WTC11 (cell line): ENCODE measurements at regions not wholly inside any gene's neighbourhood (a gene's known extent, or its start where the extent isn't known, plus 50 kb on each side); places are given as distances from the start of the nearest gene placed in this dataset.

Experiments
- ATAC-seq: fragments of 200-7000 bp; cut with Tn5 transposase; 2 replicates; pipeline ENCODE4 v1.10.0; 2021; ENCODE audit warnings: mild to moderate bottlenecking, moderate library complexity
- CTCF ChIA-PET: fragments of 300-600 bp; sonication (Branson Sonifier 250); formaldehyde crosslinking; loops from one replicate; lab custom pipeline; 2021; ENCODE audit warnings: antibody characterized with exemption; lab: Charles Lee
- POLR2A ChIA-PET: fragments of 350-600 bp; sonication (Branson Sonifier 250); formaldehyde crosslinking; loops from one replicate; lab custom pipeline; 2021; ENCODE audit warnings: antibody characterized with exemption; lab: Charles Lee
- DNase-seq: peaks from one replicate; pipeline ENCODE4 v3.0.0; 2021; ENCODE audit warnings: low spot score
- H3K27ac Mint-ChIP-seq: 2 replicates; pipeline ENCODE4 v1.8.0; 2021; ENCODE audit warnings: mixed read lengths
- H3K27me3 Mint-ChIP-seq: 2 replicates; pipeline ENCODE4 v1.8.0; 2021; ENCODE audit warnings: low read depth, mild to moderate bottlenecking, moderate library complexity, mixed read lengths
- H3K36me3 Mint-ChIP-seq: 2 replicates; pipeline ENCODE4 v1.8.0; 2021; ENCODE audit warnings: mixed read lengths
- H3K4me1 Mint-ChIP-seq: 2 replicates; pipeline ENCODE4 v1.8.0; 2022; ENCODE audit warnings: mixed read lengths
- H3K4me3 Mint-ChIP-seq: 2 replicates; pipeline ENCODE4 v1.8.0; 2021; ENCODE audit warnings: mild to moderate bottlenecking, moderate library complexity, mixed read lengths
- H3K9me3 Mint-ChIP-seq: 2 replicates; pipeline ENCODE4 v1.8.0; 2021; ENCODE audit warnings: mixed read lengths
- ESRRA ChIP-seq: sonication (generic); formaldehyde crosslinking; IDR thresholded peaks from 2 replicates; pipeline ENCODE4 v1.8.1; 2022; ENCODE audit warnings: mild to moderate bottlenecking, missing genetic modification reagents, borderline replicate concordance
- FOXK1 ChIP-seq: sonication (generic); formaldehyde crosslinking; IDR thresholded peaks from 2 replicates; pipeline ENCODE4 v1.8.0; 2022; ENCODE audit warnings: mild to moderate bottlenecking, moderate library complexity, missing genetic modification reagents
- GRHL2 ChIP-seq: fragments of 250-450 bp; sonication (Bioruptor Pico); IDR thresholded peaks from 2 replicates; pipeline ENCODE4 v1.8.0; 2022; ENCODE audit warnings: mild to moderate bottlenecking, moderate library complexity; ENCODE audit not compliant: insufficient replicate concordance, severe bottlenecking
- HMGA2 ChIP-seq: fragments of 250-450 bp; sonication (Bioruptor Pico); IDR thresholded peaks from 2 replicates; pipeline ENCODE4 v1.4.0; 2021; ENCODE audit warnings: mild to moderate bottlenecking, moderate library complexity
- JUN ChIP-seq: sonication (generic); formaldehyde crosslinking; IDR thresholded peaks from 2 replicates; pipeline ENCODE4 v1.8.0; 2023; ENCODE audit warnings: mild to moderate bottlenecking, missing genetic modification reagents
- MXD4 ChIP-seq: fragments of 250-450 bp; sonication (Bioruptor Pico); IDR thresholded peaks from 2 replicates; pipeline ENCODE4 v1.8.0; 2021; ENCODE audit warnings: mild to moderate bottlenecking, moderate library complexity, borderline replicate concordance
- NFATC4 ChIP-seq: fragments of 250-450 bp; sonication (Bioruptor Pico); IDR thresholded peaks from 2 replicates; pipeline ENCODE4 v1.9.0; 2021; ENCODE audit warnings: mild to moderate bottlenecking
- NFYB ChIP-seq: sonication (generic); formaldehyde crosslinking; conservative IDR thresholded peaks from 2 replicates; pipeline ENCODE4 v1.8.0; 2022; ENCODE audit warnings: low read depth, missing genetic modification reagents
- NR1H2 ChIP-seq: sonication (generic); formaldehyde crosslinking; IDR thresholded peaks from 2 replicates; pipeline ENCODE4 v1.9.0; 2021; ENCODE audit warnings: mild to moderate bottlenecking, moderate library complexity, missing genetic modification reagents
- NR3C1 ChIP-seq: sonication (generic); formaldehyde crosslinking; conservative IDR thresholded peaks from 2 replicates; pipeline ENCODE4 v1.8.1; 2023; ENCODE audit warnings: low read depth, mild to moderate bottlenecking, missing genetic modification reagents
- PRRX2 ChIP-seq: fragments of 250-450 bp; sonication (Bioruptor Pico); IDR thresholded peaks from 2 replicates; pipeline ENCODE4 v1.8.0; 2021; ENCODE audit warnings: mild to moderate bottlenecking
- RORB ChIP-seq: fragments of 250-450 bp; sonication (Bioruptor Pico); IDR thresholded peaks from 2 replicates; pipeline ENCODE4 v1.9.0; 2021; ENCODE audit warnings: mild to moderate bottlenecking
- SMAD3 ChIP-seq: sonication (generic); formaldehyde crosslinking; IDR thresholded peaks from 2 replicates; pipeline ENCODE4 v1.8.0; 2022; ENCODE audit warnings: missing genetic modification reagents, mild to moderate bottlenecking, borderline replicate concordance
- TCF7 ChIP-seq: sonication (generic); formaldehyde crosslinking; IDR thresholded peaks from 2 replicates; pipeline ENCODE4 v1.8.0; 2022; ENCODE audit warnings: mild to moderate bottlenecking, low read depth, missing genetic modification reagents, moderate library complexity
- TEAD1 ChIP-seq: sonication (generic); formaldehyde crosslinking; IDR thresholded peaks from 2 replicates; pipeline ENCODE4 v1.8.0; 2022; ENCODE audit warnings: mild to moderate bottlenecking, missing genetic modification reagents
- TP53 ChIP-seq: sonication (generic); formaldehyde crosslinking; IDR thresholded peaks from 2 replicates; pipeline ENCODE4 v1.8.1; 2023; ENCODE audit warnings: mild to moderate bottlenecking, missing genetic modification reagents
- ZNF317 ChIP-seq: sonication (generic); formaldehyde crosslinking; IDR thresholded peaks from 2 replicates; pipeline ENCODE4 v1.8.1; 2023; ENCODE audit warnings: low read depth, mild to moderate bottlenecking, moderate library complexity, missing genetic modification reagents, borderline replicate concordance
- ZNF671 ChIP-seq: fragments of 250-450 bp; sonication (Bioruptor Pico); IDR thresholded peaks from 2 replicates; pipeline ENCODE4 v1.8.0; 2021; ENCODE audit warnings: mild to moderate bottlenecking
- TF ChIP-seq, protein P1 (sequence below): sonication (generic); formaldehyde crosslinking; IDR thresholded peaks from 2 replicates; pipeline ENCODE4 v1.8.0; 2022; ENCODE audit warnings: mild to moderate bottlenecking, missing genetic modification reagents
- TF ChIP-seq, protein P2 (sequence below): sonication (generic); formaldehyde crosslinking; IDR thresholded peaks from 2 replicates; pipeline ENCODE4 v1.8.0; 2023; ENCODE audit warnings: missing genetic modification reagents, mild to moderate bottlenecking, borderline replicate concordance
- TF ChIP-seq, protein P3 (sequence below): fragments of 250-450 bp; sonication (Bioruptor Pico); conservative IDR thresholded peaks from 2 replicates; pipeline ENCODE4 v1.9.0; 2021; ENCODE audit warnings: mild to moderate bottlenecking
- TF ChIP-seq, protein P4 (sequence below): sonication (generic); formaldehyde crosslinking; IDR thresholded peaks from 2 replicates; pipeline ENCODE4 v1.8.1; 2023; ENCODE audit warnings: mild to moderate bottlenecking, moderate library complexity, missing genetic modification reagents
- TF ChIP-seq, protein P5 (sequence below): sonication (generic); formaldehyde crosslinking; IDR thresholded peaks from 2 replicates; pipeline ENCODE4 v1.8.1; 2022; ENCODE audit warnings: low read depth, missing genetic modification reagents, borderline replicate concordance

DNA sequence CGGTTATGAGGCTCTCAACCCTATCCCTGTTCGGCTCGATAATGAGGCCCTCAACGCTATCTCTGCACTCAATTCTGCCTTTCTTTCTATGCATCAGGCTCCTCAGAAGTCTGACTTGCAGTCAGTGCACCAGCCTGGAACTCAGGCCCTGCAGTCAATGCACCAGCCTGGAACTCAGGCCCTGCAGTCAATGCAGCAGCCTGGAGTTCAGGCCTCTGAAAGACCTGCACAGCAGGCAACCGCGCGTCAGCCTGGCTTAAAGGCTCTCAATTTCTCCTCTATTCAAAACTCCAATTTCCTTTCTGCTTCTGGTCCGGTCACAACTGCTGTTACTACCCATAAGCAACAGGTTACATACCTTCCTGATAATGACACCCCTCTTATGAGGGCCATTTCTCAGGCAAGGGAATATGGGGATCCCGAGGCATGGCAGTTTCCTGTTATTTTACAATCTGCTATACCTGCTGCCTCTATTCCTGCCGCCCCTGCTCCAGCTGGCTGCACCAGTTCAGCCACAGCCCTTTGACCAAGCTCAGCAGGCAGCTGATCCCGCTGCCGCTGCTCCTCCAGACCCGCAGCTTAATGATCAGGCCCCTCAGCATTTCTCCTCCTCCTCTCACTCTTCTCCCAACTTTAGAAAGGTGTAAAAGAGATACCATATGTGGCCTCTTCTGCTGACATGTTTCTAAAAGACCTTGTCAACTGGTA lies 933.6 kb upstream of the FANCL start:
- Mint-ChIP-seq H3K27me3 (peaks cover 3% of the 10 kb centered on the region), H3K9me3 (no peaks in the 10 kb centered on the region), H3K4me1 (peaks cover 14% of the 10 kb centered on the region), H3K4me3 (no peak overlapping the region), H3K27ac (no peak overlapping the region), H3K36me3 (no peaks in the 10 kb centered on the region)
- ATAC-seq (peak; percentile 78), DNase-seq (no peak)
- ChIA-PET CTCF (interaction anchor here (1.3 kb wide), 1 partner anchor 150 kb away, joined by 5 read pairs; no protein-coding TSS in a partner anchor), POLR2A (no interaction called here)
- TF ChIP-seq GRHL2 (CRISPR knock-in tag) (no peak), PRRX2 (CRISPR knock-in tag) (no peak), NR3C1 (CRISPR knock-in tag) (no peak), TEAD1 (CRISPR knock-in tag) (no peak), RORB (CRISPR knock-in tag) (no peak)
- TF ChIP-seq, protein P1, sequence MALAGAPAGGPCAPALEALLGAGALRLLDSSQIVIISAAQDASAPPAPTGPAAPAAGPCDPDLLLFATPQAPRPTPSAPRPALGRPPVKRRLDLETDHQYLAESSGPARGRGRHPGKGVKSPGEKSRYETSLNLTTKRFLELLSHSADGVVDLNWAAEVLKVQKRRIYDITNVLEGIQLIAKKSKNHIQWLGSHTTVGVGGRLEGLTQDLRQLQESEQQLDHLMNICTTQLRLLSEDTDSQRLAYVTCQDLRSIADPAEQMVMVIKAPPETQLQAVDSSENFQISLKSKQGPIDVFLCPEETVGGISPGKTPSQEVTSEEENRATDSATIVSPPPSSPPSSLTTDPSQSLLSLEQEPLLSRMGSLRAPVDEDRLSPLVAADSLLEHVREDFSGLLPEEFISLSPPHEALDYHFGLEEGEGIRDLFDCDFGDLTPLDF: no peak

DNA sequence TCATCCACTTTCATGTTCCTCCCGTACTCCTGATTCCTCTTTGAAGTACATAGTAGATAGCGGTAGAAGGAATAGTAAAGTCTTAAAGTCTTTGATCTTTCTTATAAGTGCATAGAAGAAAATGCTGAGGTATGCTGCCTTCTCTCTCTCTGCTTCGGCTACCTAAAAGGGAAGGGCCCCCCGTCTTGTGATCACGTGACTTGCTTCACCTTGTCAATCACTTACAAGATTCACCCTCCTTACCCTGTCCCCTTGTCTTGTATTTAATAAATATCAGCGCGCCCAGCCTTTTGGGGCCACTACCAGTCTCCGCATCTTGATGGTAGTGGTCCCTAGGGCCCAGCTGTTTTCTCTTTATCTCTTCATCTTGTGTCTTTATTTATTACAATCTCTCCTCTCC lies 932.2 kb upstream of the FANCL start:
- Mint-ChIP-seq H3K4me3 (no peak overlapping the region), H3K36me3 (no peaks in the 10 kb centered on the region), H3K27ac (no peak overlapping the region), H3K9me3 (no peaks in the 10 kb centered on the region), H3K27me3 (no peaks in the 10 kb centered on the region; the same call in none of the 2 replicates), H3K4me1 (peaks cover 14% of the 10 kb centered on the region)
- ChIA-PET POLR2A (no interaction called here), CTCF (no interaction called here)
- DNase-seq (no peak), ATAC-seq (no peak)
- TF ChIP-seq, protein P2, sequence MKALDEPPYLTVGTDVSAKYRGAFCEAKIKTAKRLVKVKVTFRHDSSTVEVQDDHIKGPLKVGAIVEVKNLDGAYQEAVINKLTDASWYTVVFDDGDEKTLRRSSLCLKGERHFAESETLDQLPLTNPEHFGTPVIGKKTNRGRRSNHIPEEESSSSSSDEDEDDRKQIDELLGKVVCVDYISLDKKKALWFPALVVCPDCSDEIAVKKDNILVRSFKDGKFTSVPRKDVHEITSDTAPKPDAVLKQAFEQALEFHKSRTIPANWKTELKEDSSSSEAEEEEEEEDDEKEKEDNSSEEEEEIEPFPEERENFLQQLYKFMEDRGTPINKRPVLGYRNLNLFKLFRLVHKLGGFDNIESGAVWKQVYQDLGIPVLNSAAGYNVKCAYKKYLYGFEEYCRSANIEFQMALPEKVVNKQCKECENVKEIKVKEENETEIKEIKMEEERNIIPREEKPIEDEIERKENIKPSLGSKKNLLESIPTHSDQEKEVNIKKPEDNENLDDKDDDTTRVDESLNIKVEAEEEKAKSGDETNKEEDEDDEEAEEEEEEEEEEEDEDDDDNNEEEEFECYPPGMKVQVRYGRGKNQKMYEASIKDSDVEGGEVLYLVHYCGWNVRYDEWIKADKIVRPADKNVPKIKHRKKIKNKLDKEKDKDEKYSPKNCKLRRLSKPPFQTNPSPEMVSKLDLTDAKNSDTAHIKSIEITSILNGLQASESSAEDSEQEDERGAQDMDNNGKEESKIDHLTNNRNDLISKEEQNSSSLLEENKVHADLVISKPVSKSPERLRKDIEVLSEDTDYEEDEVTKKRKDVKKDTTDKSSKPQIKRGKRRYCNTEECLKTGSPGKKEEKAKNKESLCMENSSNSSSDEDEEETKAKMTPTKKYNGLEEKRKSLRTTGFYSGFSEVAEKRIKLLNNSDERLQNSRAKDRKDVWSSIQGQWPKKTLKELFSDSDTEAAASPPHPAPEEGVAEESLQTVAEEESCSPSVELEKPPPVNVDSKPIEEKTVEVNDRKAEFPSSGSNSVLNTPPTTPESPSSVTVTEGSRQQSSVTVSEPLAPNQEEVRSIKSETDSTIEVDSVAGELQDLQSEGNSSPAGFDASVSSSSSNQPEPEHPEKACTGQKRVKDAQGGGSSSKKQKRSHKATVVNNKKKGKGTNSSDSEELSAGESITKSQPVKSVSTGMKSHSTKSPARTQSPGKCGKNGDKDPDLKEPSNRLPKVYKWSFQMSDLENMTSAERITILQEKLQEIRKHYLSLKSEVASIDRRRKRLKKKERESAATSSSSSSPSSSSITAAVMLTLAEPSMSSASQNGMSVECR: no peak
- TF ChIP-seq ZNF671 (CRISPR knock-in tag): no peak
- TF ChIP-seq NFYB: no peak
- no peak for TF ChIP-seq NFATC4 (CRISPR knock-in tag)
- no peak for TF ChIP-seq ESRRA (CRISPR knock-in tag)
- TF ChIP-seq TCF7 (CRISPR knock-in tag): no peak
- no peak for TF ChIP-seq TP53
- TF ChIP-seq, protein P3, sequence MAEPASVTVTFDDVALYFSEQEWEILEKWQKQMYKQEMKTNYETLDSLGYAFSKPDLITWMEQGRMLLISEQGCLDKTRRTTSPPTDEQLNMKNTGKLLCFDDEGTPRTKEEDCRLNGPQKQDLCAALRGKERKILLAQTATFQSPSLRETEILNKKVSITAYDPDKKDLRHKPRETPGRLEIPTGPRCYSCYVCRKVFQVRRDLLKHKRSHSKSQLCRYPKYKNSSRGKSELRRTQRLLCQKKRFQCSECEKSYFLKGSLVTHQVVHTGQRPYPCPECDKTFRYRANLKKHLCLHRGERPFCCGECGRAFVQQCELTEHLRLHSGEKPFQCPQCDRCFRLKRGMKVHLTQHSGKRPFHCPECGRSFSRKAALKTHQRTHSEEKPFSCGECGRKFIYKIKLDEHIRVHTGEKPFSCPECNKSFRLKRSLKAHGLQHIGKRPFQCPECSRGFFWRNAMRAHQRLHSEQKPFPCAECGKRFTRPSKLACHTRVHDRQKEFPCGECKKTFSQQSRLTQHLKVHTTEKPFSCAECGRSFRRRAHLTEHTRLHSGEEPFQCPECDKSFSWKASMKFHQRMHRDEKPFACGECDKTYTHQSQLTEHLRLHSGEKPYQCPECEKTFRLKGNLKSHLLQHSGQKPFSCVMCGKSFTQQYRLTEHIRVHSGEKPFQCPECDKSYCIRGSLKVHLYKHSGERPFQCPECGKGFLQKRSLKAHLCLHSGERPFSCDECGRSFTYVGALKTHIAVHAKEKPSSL: no peak

DNA sequence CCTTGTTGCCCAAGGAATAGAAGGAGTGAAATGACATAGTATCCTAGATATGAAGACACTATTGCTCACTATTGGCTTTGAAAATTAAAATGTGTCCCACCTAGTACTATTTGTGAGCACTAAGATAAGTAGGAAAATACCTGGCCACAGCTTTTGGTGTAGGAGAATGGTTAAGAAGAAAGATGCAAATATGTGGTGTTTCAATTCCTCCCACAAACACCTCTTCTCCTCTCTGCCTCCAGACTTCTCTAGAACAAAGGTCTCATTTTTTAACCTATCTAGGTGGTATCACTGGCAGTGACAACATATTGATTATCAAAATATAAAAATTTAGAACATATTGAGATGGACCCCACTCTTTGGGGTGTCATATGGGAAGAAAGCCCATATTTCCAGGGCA lies 929.9 kb upstream of the FANCL start:
- no peak for ATAC-seq
- DNase-seq: no peak
- Mint-ChIP-seq H3K27ac (no peak overlapping the region), H3K4me3 (no peak overlapping the region), H3K9me3 (no peaks in the 10 kb centered on the region), H3K36me3 (no peaks in the 10 kb centered on the region), H3K27me3 (no peaks in the 10 kb centered on the region; the same call in 1 of the 2 replicates), H3K4me1 (peaks cover 27% of the 10 kb centered on the region)
- ChIA-PET POLR2A (no interaction called here), CTCF (interaction anchor here (0.8 to 1.4 kb wide), 2 partner anchors 11 to 145 kb away, joined by 3 to 6 read pairs; no protein-coding TSS in a partner anchor)
- no peak for TF ChIP-seq NR1H2 (CRISPR knock-in tag)
- no peak for TF ChIP-seq SMAD3 (CRISPR knock-in tag)
- TF ChIP-seq, protein P4, sequence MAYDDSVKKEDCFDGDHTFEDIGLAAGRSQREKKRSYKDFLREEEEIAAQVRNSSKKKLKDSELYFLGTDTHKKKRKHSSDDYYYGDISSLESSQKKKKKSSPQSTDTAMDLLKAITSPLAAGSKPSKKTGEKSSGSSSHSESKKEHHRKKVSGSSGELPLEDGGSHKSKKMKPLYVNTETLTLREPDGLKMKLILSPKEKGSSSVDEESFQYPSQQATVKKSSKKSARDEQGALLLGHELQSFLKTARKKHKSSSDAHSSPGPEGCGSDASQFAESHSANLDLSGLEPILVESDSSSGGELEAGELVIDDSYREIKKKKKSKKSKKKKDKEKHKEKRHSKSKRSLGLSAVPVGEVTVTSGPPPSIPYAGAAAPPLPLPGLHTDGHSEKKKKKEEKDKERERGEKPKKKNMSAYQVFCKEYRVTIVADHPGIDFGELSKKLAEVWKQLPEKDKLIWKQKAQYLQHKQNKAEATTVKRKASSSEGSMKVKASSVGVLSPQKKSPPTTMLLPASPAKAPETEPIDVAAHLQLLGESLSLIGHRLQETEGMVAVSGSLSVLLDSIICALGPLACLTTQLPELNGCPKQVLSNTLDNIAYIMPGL (CRISPR knock-in tag): no peak
- no peak for TF ChIP-seq ZNF317 (CRISPR knock-in tag)
- no peak for TF ChIP-seq FOXK1
- TF ChIP-seq, protein P5, sequence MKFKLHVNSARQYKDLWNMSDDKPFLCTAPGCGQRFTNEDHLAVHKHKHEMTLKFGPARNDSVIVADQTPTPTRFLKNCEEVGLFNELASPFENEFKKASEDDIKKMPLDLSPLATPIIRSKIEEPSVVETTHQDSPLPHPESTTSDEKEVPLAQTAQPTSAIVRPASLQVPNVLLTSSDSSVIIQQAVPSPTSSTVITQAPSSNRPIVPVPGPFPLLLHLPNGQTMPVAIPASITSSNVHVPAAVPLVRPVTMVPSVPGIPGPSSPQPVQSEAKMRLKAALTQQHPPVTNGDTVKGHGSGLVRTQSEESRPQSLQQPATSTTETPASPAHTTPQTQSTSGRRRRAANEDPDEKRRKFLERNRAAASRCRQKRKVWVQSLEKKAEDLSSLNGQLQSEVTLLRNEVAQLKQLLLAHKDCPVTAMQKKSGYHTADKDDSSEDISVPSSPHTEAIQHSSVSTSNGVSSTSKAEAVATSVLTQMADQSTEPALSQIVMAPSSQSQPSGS (CRISPR knock-in tag): no peak
- no peak for TF ChIP-seq JUN (CRISPR knock-in tag)
- no peak for TF ChIP-seq MXD4
- no peak for TF ChIP-seq HMGA2 (CRISPR knock-in tag)
- no peak for TF ChIP-seq TP53
